Dermis blood vessel endothelial cell (primary cell): ENCODE measurements at regions not wholly inside any gene's neighbourhood (a gene's known extent, or its start where the extent isn't known, plus 50 kb on each side); places are given as distances from the start of the nearest gene placed in this dataset.

ENCODE experiments used
- DNase-seq: peaks from one replicate; pipeline ENCODE4 v3.0.0; 2010

DNA sequence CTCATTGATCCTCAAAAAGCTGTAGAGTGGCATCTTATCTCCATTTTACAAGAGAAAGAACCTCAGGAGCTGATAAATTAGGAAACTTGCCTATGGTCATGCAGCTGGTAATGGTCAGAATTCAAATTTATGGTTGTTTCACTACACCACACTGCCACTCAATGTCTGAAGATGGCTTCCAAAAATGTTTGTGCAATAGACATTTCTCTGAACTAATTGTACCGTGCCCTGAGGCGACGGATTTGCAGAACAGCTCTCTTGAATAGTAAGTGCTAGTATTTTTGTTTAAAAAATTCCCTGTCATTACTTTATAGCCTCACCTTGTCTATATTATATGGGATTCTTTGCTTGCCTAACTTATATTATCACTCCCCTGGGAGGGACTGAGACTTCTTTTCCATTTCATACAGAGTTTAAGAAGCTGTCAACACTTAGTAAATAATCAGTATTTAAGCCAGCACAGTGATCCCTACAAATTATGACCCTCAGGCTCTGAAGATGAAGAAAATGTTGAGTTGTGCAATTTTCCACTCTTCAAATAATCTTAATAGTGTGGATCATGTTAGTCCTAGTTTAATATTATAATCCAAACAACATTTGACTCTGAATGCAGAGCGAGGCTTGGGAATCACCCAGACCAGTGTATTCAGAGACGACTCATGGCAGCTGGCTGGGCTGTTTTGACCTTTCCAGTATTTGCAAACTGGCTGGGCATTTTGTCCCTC is 346.6 kb downstream of the PTEN start:
- DNase-seq = no peak

DNA sequence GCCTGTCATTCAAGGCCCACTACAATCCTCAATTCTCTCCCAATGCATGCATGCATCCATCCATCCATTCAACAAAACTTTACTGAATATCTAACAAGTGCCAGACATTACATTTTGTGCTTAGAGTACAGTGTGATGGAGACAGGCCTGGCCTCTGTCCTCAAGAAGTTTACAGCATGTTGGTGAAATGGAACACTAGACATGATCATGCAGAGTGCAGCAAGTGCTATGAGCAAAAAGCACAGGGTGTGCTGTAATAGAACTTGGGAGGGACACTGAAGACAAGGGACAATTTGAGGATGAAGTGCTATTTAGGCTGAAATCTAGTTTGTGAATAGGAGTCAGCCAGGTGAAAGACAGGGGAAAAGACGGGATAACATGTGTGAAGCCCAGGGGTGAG is 347.8 kb downstream of the PTEN start:
- no peak for DNase-seq

DNA sequence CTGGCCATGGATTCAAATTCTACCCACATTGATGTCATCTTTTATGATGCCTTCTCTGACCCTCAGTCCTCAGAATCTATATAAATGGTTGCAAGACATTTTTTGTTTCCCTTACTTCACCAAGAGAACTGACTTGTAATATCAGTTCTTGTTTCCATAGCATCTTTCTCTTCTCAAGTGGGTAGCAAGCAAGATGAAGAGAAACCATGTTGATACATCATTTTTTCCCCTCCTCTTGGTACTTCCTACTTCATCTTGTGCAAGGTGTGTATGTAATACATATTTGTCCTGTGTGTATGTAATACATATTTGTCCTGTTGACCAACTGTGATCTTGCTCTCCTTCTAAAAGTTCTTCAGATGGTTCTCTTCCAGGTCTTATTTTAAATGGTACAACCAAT is 348.6 kb downstream of the PTEN start:
- no peak for DNase-seq

DNA sequence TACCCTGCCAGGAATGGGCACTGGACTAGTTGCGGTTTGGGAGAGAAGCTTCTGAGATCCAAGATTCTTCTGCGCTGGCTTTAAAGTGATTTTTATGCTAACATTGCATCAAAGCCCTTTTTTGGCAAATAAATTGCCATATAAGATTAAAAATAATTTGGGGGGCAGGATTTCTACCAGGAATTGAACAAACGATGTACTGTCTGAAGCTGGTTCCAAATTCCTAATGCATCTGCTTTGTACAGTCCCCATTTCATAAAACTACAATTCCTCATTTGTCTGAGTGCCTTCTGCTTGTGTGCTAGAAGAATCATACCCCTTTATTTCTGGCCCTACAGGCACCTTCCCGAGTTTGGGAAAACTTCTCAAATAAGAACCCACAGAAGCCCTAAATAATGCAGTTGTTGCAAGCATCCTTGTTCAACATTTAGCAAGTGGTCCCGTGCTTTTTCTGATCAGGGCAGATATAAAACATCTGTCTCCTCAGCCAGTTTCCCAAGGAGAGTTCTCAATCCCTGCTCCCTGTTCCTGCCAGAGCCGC is 349.7 kb downstream of the PTEN start:
- no peak for DNase-seq

DNA sequence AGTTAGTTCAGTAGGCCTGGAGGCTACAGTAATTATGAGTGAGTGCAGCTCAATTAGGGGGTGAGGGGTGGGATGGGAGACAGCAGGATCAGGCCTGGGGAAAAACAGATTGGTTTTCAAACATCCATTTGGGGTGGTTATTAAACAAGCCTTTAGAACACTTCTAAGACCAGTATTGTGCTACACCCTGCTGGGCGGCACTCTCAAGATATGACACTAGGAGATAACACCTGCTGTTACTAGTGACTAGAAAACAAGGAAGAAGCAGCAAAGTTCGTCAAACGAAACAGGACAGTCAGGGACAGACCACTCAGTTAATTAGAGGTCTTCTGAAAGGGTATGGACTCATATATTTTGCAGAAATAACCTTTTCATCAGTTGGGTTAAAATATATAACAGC is 353.6 kb downstream of the PTEN start:
- DNase-seq = no peak

DNA sequence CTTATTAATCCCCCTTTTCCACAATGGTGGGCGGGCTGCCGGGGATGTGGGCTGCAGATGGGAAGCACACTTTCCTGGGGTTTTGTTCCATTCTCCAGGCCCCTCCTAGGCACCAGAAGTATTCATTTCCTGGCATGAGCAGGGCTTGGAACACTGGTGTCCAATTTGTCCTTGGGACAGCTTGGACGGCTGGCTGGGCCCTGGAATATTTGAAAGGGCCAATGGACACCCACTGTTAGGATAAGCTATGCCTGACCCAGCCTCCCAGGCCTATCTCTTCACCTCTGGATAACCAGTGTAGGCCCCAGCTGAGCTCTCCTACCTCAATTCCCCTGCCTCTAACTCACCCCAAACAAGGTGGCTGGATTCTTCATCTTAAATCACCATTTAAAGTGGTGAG is 354.9 kb downstream of the PTEN start:
- no peak for DNase-seq

DNA sequence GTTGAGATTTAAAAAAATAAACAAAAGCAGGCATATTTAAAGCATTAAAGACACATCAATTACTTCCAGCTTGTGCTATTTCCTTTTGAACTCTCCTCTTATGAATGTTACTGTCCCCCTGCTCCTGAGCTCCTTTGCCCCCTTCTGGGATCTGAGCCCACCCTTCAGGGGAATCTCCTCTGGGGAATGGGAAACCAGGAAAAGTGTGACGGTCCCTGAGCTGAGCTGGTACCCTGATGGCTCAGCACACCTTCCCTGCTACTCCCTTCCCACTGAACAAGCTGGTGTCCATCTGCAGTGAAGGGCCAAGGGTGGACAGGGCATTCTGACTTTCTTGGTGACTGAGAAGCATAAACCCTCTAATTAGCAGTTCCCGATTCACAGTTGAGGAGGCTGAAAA is 356.3 kb downstream of the PTEN start:
- no peak for DNase-seq

DNA sequence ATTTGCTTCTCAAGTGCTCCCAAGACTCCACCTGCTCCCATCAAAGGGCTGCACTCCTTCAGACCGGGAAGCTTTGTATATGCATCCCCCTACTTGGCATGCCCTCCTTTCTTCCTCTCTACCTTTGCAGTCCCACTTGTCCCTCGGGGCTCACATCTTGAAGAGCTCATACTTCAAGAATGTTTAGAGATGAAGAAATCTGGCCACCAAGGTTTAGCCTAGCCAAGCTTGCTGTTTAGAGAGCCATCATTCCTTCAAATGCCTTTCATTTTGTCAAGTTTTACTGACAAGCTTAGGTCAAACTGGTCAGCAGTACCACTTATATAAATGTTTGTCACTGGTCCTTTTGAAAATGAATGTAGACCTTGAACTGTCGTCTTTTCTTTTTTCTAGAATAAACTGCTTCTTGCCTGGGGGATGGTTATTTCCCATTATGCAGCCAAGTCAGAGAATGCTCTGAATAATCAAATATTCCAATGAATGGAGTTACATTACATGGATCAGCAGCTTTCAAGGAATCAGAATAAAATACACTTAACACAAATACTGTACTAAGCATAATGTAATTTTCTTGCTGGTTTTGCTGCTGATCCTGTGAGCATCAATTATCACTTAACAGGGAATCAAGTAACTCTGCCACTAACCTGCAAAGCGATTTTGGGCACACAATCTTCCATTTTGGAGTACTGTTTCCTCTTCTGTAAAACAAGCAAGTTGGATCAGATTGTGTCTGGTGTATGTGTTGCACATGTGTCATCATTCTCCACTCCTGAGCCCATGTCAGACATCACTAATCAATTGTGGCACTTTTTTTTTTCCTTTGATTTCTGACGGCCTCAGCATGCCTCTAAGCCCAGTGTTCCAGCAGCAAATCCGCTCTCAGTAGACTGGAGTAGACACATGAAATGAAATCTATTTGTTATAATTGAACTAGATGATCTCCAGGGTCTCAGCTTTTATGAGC is 357.9 kb downstream of the PTEN start:
- DNase-seq = no peak

DNA sequence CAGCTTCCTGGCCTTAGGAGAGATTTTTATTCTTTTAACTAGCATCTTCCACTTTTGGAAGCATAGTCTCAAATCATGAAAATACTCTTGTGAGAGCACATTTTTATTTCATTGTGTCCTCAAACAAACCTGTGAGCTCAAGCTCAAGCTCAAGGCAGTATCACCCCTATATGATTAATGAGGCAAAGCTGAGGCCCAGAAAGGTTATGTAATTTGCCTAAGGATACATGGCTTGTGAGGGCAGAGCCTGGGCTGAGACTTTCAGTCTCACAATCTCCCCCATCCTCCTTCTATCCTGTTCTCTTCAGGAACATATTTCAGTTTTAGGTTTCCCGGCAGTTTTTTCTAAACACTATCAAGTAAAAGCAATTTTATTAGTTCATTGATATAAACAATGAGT is 359.5 kb downstream of the PTEN start:
- DNase-seq = no peak
